Subcutaneous abdominal adipose tissue (tissue), 5 donors: ENCODE measurements at regions not wholly inside any gene's neighbourhood (a gene's known extent, or its start where the extent isn't known, plus 50 kb on each side); places are given as distances from the start of the nearest gene placed in this dataset.

Experiments
- H3K27ac ChIP-seq: one replicate; pipeline ENCODE4 v1.7.0; 2013; ENCODE audit warnings: low read depth, mild to moderate bottlenecking, inconsistent platforms, low read length, moderate library complexity
- H3K27me3 ChIP-seq, 5 donors: one replicate each; pipeline ENCODE4 v1.7.0; 2013; ENCODE audit warnings: low read length in 5 of 5, inconsistent platforms in 1 of 5; ENCODE audit not compliant: control insufficient read depth in 5 of 5, insufficient read depth in 4 of 5
- H3K36me3 ChIP-seq, 5 donors: one replicate each; pipeline ENCODE4 v1.7.0; 2013; ENCODE audit warnings: low read length in 5 of 5; ENCODE audit not compliant: control insufficient read depth in 5 of 5, insufficient read depth in 5 of 5
- H3K4me1 ChIP-seq, 5 donors: one replicate each; pipeline ENCODE4 v1.7.0; 2013; ENCODE audit warnings: low read length in 5 of 5, mild to moderate bottlenecking in 3 of 5, moderate library complexity in 1 of 5; ENCODE audit not compliant: control insufficient read depth in 5 of 5, insufficient read depth in 5 of 5
- H3K4me3 ChIP-seq, 5 donors: one replicate each; pipeline ENCODE4 v1.7.0; 2013; ENCODE audit warnings: low read length in 5 of 5, low read depth in 1 of 5
- H3K9ac ChIP-seq, 5 donors: one replicate each; pipeline ENCODE4 v1.7.0; 2013; ENCODE audit warnings: low read length in 5 of 5, mild to moderate bottlenecking in 4 of 5, moderate library complexity in 3 of 5
- H3K9me3 ChIP-seq, 5 donors: one replicate each; pipeline ENCODE4 v1.7.0; 2013; ENCODE audit warnings: low read length in 5 of 5; ENCODE audit not compliant: control insufficient read depth in 5 of 5
- donor health status: healthy.
- donor health status: healthy.
- donor health status: healthy.
- donor health status: healthy.
- donor health status: healthy.

GRCh38 chr2:5121121-5121520 lies 571.1 kb upstream of the SOX11 start:
- Histone ChIP-seq H3K4me3 (no peak overlapping the region), H3K9ac (no peak overlapping the region), H3K27ac (no peak overlapping the region), H3K36me3 (no peaks in the 10 kb centered on the region), H3K9me3 (peaks cover 0 to 2% (median 0%) of the 10 kb centered on the region in 5 donors), H3K27me3 (no peaks in the 10 kb centered on the region), H3K4me1 (no peaks in the 10 kb centered on the region)

DNA sequence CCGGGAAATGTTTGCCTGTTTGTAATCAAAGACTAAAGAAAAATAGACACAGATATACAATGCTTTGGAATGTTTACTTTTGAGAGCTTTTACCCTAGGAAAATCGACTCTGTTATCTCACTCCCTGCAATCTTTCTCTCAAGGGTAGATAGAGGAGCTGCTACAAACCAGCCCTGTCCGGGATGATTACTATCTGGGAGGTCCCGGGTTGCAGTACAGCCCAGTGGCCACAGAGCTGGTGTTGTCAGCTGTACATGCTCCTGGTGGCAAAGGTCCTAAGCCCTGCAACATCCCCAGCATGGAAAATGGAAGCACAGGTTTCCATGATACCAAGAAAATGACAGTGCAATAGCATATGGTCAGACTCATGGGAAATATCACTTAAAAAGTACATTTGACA lies 570.5 kb upstream of the SOX11 start:
- H3K9me3 ChIP-seq, result peaks cover 0 to 2% (median 0%) of the 10 kb centered on the region in 5 donors
- no peak overlapping the region for H3K9ac ChIP-seq
- no peaks in the 10 kb centered on the region for H3K36me3 ChIP-seq
- H3K4me3 ChIP-seq, result no peak overlapping the region
- no peaks in the 10 kb centered on the region for H3K27me3 ChIP-seq
- H3K4me1 ChIP-seq, result no peaks in the 10 kb centered on the region
- no peak overlapping the region for H3K27ac ChIP-seq

- Histone ChIP-seq H3K9ac (no peak overlapping the region), H3K27ac (no peak overlapping the region), H3K9me3 (no peaks in the 10 kb centered on the region), H3K27me3 (no peaks in the 10 kb centered on the region), H3K4me3 (no peak overlapping the region), H3K4me1 (no peaks in the 10 kb centered on the region), H3K36me3 (no peaks in the 10 kb centered on the region)
These were observed 568.5 kb upstream of the SOX11 start for GRCh38 chr2:5123582-5124196.

DNA sequence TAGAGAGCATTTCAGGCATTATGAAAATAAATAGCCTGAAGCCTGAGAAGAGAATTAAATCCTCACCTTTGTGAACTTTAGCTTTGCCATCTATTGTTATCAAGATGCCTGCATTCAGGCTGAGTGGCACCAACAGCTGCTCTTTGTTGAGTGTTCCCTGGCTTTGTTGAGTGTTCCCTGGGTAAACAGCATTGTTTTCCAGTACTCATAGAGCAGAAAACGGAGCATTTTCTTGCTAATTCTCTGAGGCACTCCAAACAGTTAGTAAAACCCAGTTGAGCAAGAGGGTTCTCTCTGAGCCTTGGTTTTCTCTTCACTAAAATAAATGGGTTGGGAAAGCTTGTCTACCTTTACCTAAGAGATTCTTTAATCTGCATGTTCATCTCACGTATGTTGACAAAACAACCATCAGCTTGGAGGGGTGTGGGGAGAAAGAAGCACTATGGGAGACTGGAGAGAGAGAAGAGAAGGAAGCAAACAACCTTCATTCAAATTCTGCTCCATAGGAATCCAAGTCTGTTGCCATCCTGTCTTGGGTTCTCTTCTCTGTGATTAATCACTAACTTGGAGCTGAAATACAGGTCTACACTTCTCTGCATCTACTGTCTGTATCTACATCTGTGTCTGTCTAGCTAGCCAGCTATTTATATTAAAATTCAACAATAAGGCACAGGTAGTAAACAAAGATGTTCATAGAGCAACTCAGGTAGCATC lies 567.0 kb upstream of the SOX11 start:
- Histone ChIP-seq H3K27me3 (no peaks in the 10 kb centered on the region), H3K27ac (no peak overlapping the region), H3K4me1 (no peaks in the 10 kb centered on the region), H3K36me3 (no peaks in the 10 kb centered on the region), H3K4me3 (no peak overlapping the region), H3K9me3 (no peaks in the 10 kb centered on the region), H3K9ac (no peak overlapping the region)

DNA sequence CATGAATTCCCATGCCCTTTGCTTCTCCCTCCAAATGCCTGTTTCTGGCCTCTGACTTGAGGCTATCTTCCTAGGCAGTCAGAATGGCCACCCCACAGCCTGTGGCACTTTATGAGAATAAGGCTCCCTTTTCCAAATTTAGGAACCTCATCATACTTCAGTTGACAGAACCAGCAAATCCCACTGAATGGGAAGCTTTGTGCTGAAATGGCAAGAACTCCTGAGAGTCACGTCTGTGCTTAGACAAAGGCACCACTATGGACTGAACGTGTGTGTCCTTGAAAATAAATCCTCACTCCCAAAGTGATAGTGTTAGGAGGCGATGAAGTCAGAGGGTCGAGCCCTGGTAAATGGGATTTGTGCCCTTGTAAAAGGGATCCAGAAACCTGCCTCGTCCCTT lies 559.9 kb upstream of the SOX11 start:
- Histone ChIP-seq H3K9ac (no peak overlapping the region), H3K9me3 (peaks cover 0 to 7% (median 0%) of the 10 kb centered on the region in 5 donors), H3K27me3 (no peaks in the 10 kb centered on the region), H3K27ac (no peak overlapping the region), H3K4me1 (no peaks in the 10 kb centered on the region), H3K36me3 (no peaks in the 10 kb centered on the region), H3K4me3 (no peak overlapping the region)

GRCh38 chr2:5140347-5140746 lies 551.8 kb upstream of the SOX11 start:
- H3K27ac ChIP-seq, result no peak overlapping the region
- no peaks in the 10 kb centered on the region for H3K4me1 ChIP-seq
- no peaks in the 10 kb centered on the region for H3K36me3 ChIP-seq
- H3K4me3 ChIP-seq, result no peak overlapping the region
- no peaks in the 10 kb centered on the region for H3K27me3 ChIP-seq
- H3K9ac ChIP-seq, result no peak overlapping the region
- H3K9me3 ChIP-seq, result no peaks in the 10 kb centered on the region

- H3K4me1 ChIP-seq, result no peaks in the 10 kb centered on the region
- no peak overlapping the region for H3K9ac ChIP-seq
- H3K9me3 ChIP-seq, result peaks cover 0 to 5% (median 0%) of the 10 kb centered on the region in 5 donors
- no peak overlapping the region for H3K4me3 ChIP-seq
- no peaks in the 10 kb centered on the region for H3K36me3 ChIP-seq
- H3K27ac ChIP-seq, result no peak overlapping the region
- H3K27me3 ChIP-seq, result no peaks in the 10 kb centered on the region
These were observed 548.0 kb upstream of the SOX11 start for GRCh38 chr2:5144159-5144558.

GRCh38 chr2:5145053-5145452 lies 547.1 kb upstream of the SOX11 start:
- Histone ChIP-seq H3K36me3 (no peaks in the 10 kb centered on the region), H3K9ac (no peak overlapping the region), H3K27ac (no peak overlapping the region), H3K9me3 (peaks cover 0 to 5% (median 0%) of the 10 kb centered on the region in 5 donors), H3K4me1 (no peaks in the 10 kb centered on the region), H3K4me3 (no peak overlapping the region), H3K27me3 (no peaks in the 10 kb centered on the region)

DNA sequence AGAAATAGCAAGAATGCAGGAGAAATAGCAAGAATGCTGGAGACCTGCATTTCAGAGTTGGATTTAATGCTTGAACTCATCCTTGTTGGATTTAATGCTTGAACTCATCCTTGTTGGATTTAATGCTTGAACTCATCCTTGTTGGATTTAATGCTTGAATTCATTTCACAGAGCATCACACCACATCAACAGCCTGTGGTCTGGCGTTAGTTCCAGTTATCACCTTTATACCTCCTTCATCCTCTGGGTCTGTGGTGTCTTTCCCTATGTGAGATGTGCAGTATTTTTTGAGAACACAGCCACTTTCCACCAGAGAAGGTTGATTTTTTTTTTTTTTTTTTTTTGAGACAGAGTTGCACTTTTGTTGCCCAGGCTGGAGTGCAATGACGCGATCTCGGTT lies 546.4 kb upstream of the SOX11 start:
- Histone ChIP-seq H3K4me3 (no peak overlapping the region), H3K9ac (no peak overlapping the region), H3K27ac (no peak overlapping the region), H3K36me3 (no peaks in the 10 kb centered on the region), H3K27me3 (no peaks in the 10 kb centered on the region), H3K9me3 (peaks cover 0 to 5% (median 0%) of the 10 kb centered on the region in 5 donors), H3K4me1 (no peaks in the 10 kb centered on the region)

DNA sequence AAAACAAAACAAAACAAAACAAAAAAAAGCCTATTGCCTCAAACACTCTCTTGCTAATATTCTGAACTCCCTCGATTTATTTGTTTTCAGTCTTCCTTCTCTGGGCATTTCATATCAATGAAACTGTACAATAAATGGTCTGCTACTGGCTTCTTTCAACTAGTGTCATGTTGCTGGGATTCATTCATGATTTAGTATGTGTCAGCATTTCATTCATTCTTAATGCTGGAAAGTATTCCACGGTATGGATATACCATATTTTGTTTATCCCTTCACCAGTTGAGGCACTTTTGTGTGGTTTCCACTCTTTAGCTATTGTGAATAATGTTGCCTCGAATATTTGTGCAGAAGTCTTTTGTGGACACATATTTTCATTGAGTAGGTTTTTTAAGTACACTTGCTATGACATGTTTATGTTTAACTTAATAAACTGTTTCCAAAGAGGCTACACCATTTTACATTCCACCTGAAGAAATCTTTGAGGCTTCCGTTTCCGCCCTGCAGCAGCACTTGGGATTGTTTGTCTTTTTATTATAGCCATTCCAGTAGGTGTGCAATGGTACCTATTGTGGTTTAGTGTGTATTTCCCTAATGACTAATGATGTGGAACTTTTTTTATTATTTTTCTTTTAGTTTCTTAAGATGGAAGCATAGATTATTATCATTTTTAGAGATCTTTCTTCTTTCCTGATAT lies 543.6 kb upstream of the SOX11 start:
- H3K4me1 ChIP-seq, result no peaks in the 10 kb centered on the region
- peaks cover 0 to 8% (median 0%) of the 10 kb centered on the region in 5 donors for H3K9me3 ChIP-seq
- H3K27ac ChIP-seq, result no peak overlapping the region
- H3K27me3 ChIP-seq, result no peaks in the 10 kb centered on the region
- H3K4me3 ChIP-seq, result no peak overlapping the region
- no peak overlapping the region for H3K9ac ChIP-seq
- no peaks in the 10 kb centered on the region for H3K36me3 ChIP-seq
